OCI-LY1 (cell line): ENCODE measurements at regions not wholly inside any gene's neighbourhood (a gene's known extent, or its start where the extent isn't known, plus 50 kb on each side); places are given as distances from the start of the nearest gene placed in this dataset.

Experiments used
- H2AFZ ChIP-seq: fragments of 200-600 bp; sonication (generic), shearing (Covaris generic); 2 replicates; pipeline ENCODE4 v1.6.0; 2014; ENCODE audit warnings: antibody characterized with exemption, mild to moderate bottlenecking, low read length
- H3F3A ChIP-seq: fragments of 200-600 bp; sonication (generic), shearing (Covaris generic); 2 replicates; pipeline ENCODE4 v1.6.0; 2014; ENCODE audit warnings: mild to moderate bottlenecking, antibody characterized with exemption, low read length, moderate library complexity; ENCODE audit not compliant: insufficient read depth
- H3K27ac ChIP-seq: fragments of 200-600 bp; sonication (generic); 2 replicates; pipeline ENCODE4 v1.5.1; 2014; ENCODE audit warnings: low read length, mixed run types, mild to moderate bottlenecking, low read depth; ENCODE audit not compliant: poor library complexity, severe bottlenecking
- H3K27me3 ChIP-seq: fragments of 200-600 bp; sonication (generic); 2 replicates; pipeline ENCODE4 v1.6.0; 2014; ENCODE audit warnings: antibody characterized with exemption, mild to moderate bottlenecking, low read length, moderate library complexity; ENCODE audit not compliant: insufficient read depth
- H3K36me3 ChIP-seq: fragments of 200-600 bp; sonication (generic); 2 replicates; pipeline ENCODE4 v1.6.1; 2014; ENCODE audit warnings: mild to moderate bottlenecking, antibody characterized with exemption, low read length, moderate library complexity, mixed read lengths; ENCODE audit not compliant: insufficient read depth
- H3K4me1 ChIP-seq: fragments of 200-600 bp; sonication (generic); 2 replicates; pipeline ENCODE4 v1.5.1; 2014; ENCODE audit warnings: mild to moderate bottlenecking, low read length, moderate library complexity; ENCODE audit not compliant: insufficient read depth, severe bottlenecking
- H3K4me2 ChIP-seq: fragments of 200-600 bp; sonication (generic), shearing (Covaris generic); 2 replicates; pipeline ENCODE4 v1.6.1; 2014; ENCODE audit warnings: low read length
- H3K4me3 ChIP-seq: fragments of 200-600 bp; sonication (generic); 2 replicates; pipeline ENCODE4 v1.5.1; 2014; ENCODE audit warnings: low read length, low read depth, mild to moderate bottlenecking, mixed read lengths; ENCODE audit not compliant: poor library complexity, severe bottlenecking
- H3K79me2 ChIP-seq: fragments of 200-600 bp; shearing (Covaris generic); 2 replicates; pipeline ENCODE4 v1.6.1; 2016; ENCODE audit warnings: mixed run types, low read length, mixed read lengths; ENCODE audit not compliant: insufficient read depth
- H3K9ac ChIP-seq: fragments of 200-600 bp; sonication (generic), shearing (Covaris generic); 2 replicates; pipeline ENCODE4 v1.6.1; 2014; ENCODE audit warnings: mild to moderate bottlenecking, low read length, mixed read lengths
- H3K9me2 ChIP-seq: fragments of 200-600 bp; sonication (generic), shearing (Covaris generic); 2 replicates; pipeline ENCODE4 v1.6.1; 2014; ENCODE audit warnings: low read depth, mild to moderate bottlenecking, low read length, mixed read lengths
- H3K9me3 ChIP-seq: fragments of 200-600 bp; shearing (Covaris generic); 2 replicates; pipeline ENCODE4 v1.6.1; 2014; ENCODE audit warnings: low read length, mixed read lengths
- H4K20me1 ChIP-seq: fragments of 200-600 bp; sonication (generic), shearing (Covaris generic); 2 replicates; pipeline ENCODE4 v1.6.0; 2016; ENCODE audit warnings: mild to moderate bottlenecking, low read length; ENCODE audit not compliant: insufficient read depth
- CTCF ChIP-seq: fragments of 200-600 bp; sonication (generic), shearing (Covaris generic); IDR thresholded peaks from 2 replicates; pipeline ENCODE4 v1.5.1; 2017; ENCODE audit warnings: mild to moderate bottlenecking, antibody characterized with exemption, low read length, moderate library complexity, mixed read lengths
- EZH2 ChIP-seq: fragments of 200-600 bp; sonication (generic), shearing (Covaris generic); IDR thresholded peaks from 2 replicates; pipeline ENCODE4 v1.8.0; 2017; ENCODE audit warnings: borderline replicate concordance, mixed run types, mild to moderate bottlenecking, antibody characterized with exemption, low read length, moderate library complexity, mixed read lengths

- no peak for TF ChIP-seq CTCF
- Histone ChIP-seq H3K4me2 (no peak overlapping the region), H2AFZ (no peak overlapping the region), H3K9me2 (no peaks in the 10 kb centered on the region), H3K4me3 (no peak overlapping the region), H3K9ac (no peak overlapping the region), H3K36me3 (no peaks in the 10 kb centered on the region), H3K9me3 (no peaks in the 10 kb centered on the region), H3K79me2 (no peaks in the 10 kb centered on the region), H3K27ac (no peak overlapping the region), H3K27me3 (no peaks in the 10 kb centered on the region), H3F3A (no peaks in the 10 kb centered on the region), H4K20me1 (no peaks in the 10 kb centered on the region), H3K4me1 (no peaks in the 10 kb centered on the region)
Measured at GRCh38 chr14:87643005-87643404, 350.0 kb downstream of the GALC start.

GRCh38 chr14:87640553-87640952, 352.4 kb downstream of the GALC start:
- no peak overlapping the region for H3K4me2 ChIP-seq
- no peaks in the 10 kb centered on the region for H3K36me3 ChIP-seq
- no peak overlapping the region for H3K27ac ChIP-seq
- H3K9me3 ChIP-seq = no peaks in the 10 kb centered on the region
- no peak overlapping the region for H3K4me3 ChIP-seq
- no peaks in the 10 kb centered on the region for H3F3A ChIP-seq
- no peak overlapping the region for H2AFZ ChIP-seq
- H4K20me1 ChIP-seq = no peaks in the 10 kb centered on the region
- H3K27me3 ChIP-seq = no peaks in the 10 kb centered on the region
- no peak overlapping the region for H3K9ac ChIP-seq
- TF ChIP-seq EZH2 (no peak), CTCF (no peak)
- H3K79me2 ChIP-seq = no peaks in the 10 kb centered on the region
- H3K4me1 ChIP-seq = no peaks in the 10 kb centered on the region
- no peaks in the 10 kb centered on the region for H3K9me2 ChIP-seq

- H3F3A ChIP-seq = no peaks in the 10 kb centered on the region
- H4K20me1 ChIP-seq = no peaks in the 10 kb centered on the region
- no peak overlapping the region for H2AFZ ChIP-seq
- no peak overlapping the region for H3K9ac ChIP-seq
- no peak overlapping the region for H3K4me3 ChIP-seq
- no peaks in the 10 kb centered on the region for H3K36me3 ChIP-seq
- H3K79me2 ChIP-seq = no peaks in the 10 kb centered on the region
- H3K4me1 ChIP-seq = no peaks in the 10 kb centered on the region
- no peaks in the 10 kb centered on the region for H3K9me3 ChIP-seq
- no peaks in the 10 kb centered on the region for H3K9me2 ChIP-seq
- H3K27ac ChIP-seq = no peak overlapping the region
- no peaks in the 10 kb centered on the region for H3K27me3 ChIP-seq
- TF ChIP-seq CTCF = no peak
- TF ChIP-seq EZH2 = no peak
- no peak overlapping the region for H3K4me2 ChIP-seq
Measured at GRCh38 chr14:87638196-87638595, 354.8 kb downstream of the GALC start.
